HG03378 (cell line): ENCODE measurements at regions not wholly inside any gene's neighbourhood (a gene's known extent, or its start where the extent isn't known, plus 50 kb on each side); places are given as distances from the start of the nearest gene placed in this dataset.
"Not testable (repeated sequence)": the region's sequence is repeated elsewhere in the genome, so short reads cannot be mapped to it uniquely, and the experiment has no call there.

ENCODE experiments used
- ATAC-seq: cut with Tn5 transposase; IDR thresholded peaks from one replicate; pipeline ENCODE4 v1.9.1; 2021; ENCODE audit warnings: mild to moderate bottlenecking, moderate library complexity; ENCODE audit not compliant: unreplicated experiment

GRCh38 chr10:26621243-26621888 is 76.1 kb upstream of the PDSS1 start:
- ATAC-seq, result no peak

- peak; percentile 66 for ATAC-seq
Measured at GRCh38 chr10:26621889-26622711, 75.4 kb upstream of the PDSS1 start.

- no peak for ATAC-seq
Measured at GRCh38 chr10:26622891-26623290, 74.6 kb upstream of the PDSS1 start.

- ATAC-seq, result no peak
Measured at GRCh38 chr10:26624006-26624405, 73.5 kb upstream of the PDSS1 start.

- no peak for ATAC-seq
Measured at GRCh38 chr10:26626066-26626465, 71.4 kb upstream of the PDSS1 start.

GRCh38 chr10:26627324-26627723 is 70.2 kb upstream of the PDSS1 start:
- ATAC-seq, result no peak

- peak; percentile 78 for ATAC-seq
Measured at GRCh38 chr10:26628395-26628794, 69.1 kb upstream of the PDSS1 start.

GRCh38 chr10:26632171-26632570 is 65.3 kb upstream of the PDSS1 start:
- not testable (repeated sequence) for ATAC-seq

- not testable (repeated sequence) for ATAC-seq
Measured at GRCh38 chr10:26634111-26634510, 63.4 kb upstream of the PDSS1 start.

GRCh38 chr10:26637521-26638275 is 59.8 kb upstream of the PDSS1 start:
- ATAC-seq, result no peak

GRCh38 chr10:26640391-26640790 is 57.1 kb upstream of the PDSS1 start:
- no peak for ATAC-seq

GRCh38 chr10:26642896-26643653 is 54.4 kb upstream of the PDSS1 start:
- ATAC-seq, result no peak

GRCh38 chr10:26647602-26648244 is 49.8 kb upstream of the PDSS1 start:
- no peak for ATAC-seq
